C4-2B (cell line): ENCODE measurements at regions not wholly inside any gene's neighbourhood (a gene's known extent, or its start where the extent isn't known, plus 50 kb on each side); places are given as distances from the start of the nearest gene placed in this dataset.

Experiments used
- H3K27ac ChIP-seq: fragments of 450-650 bp; 2 replicates; pipeline ENCODE4 v1.5.1; 2017
- ZFX ChIP-seq: fragments of 450-650 bp; IDR thresholded peaks from 2 replicates; pipeline ENCODE4 v1.6.1; 2017
- TF ChIP-seq, protein P1 (sequence below): fragments of 450-650 bp; conservative IDR thresholded peaks from 2 replicates; pipeline ENCODE4 v1.5.1; 2017; ENCODE audit warnings: mild to moderate bottlenecking

DNA sequence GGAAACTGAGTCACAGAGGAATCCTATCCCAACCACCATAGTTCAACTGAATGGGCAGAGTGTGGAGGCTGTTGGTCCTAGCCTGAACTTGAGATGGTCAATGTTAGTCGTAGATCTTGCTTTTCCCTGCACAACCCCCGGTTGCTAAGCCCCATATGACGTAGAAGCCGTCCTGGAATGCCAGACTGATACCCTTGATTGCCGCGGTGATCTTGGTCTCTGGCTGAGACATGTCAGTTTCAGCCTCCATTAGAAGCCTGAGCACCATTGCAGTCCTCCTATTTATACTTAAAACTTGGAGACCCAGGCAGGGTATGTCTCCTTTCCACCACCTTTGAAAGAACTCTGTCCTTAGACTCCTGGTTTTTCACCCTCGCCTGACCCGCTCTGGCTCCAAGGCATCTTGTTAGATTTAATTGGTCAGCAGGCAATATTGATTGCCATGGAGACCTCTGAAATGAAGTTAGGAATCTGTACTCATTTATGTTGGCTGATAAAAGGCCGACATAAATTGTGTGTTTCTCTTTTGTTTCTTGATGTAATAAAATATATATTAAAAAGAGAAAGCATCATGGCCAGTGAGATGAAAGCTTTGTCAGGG, 53.4 kb downstream of the RPLP1 start:
- TF ChIP-seq, protein P1, sequence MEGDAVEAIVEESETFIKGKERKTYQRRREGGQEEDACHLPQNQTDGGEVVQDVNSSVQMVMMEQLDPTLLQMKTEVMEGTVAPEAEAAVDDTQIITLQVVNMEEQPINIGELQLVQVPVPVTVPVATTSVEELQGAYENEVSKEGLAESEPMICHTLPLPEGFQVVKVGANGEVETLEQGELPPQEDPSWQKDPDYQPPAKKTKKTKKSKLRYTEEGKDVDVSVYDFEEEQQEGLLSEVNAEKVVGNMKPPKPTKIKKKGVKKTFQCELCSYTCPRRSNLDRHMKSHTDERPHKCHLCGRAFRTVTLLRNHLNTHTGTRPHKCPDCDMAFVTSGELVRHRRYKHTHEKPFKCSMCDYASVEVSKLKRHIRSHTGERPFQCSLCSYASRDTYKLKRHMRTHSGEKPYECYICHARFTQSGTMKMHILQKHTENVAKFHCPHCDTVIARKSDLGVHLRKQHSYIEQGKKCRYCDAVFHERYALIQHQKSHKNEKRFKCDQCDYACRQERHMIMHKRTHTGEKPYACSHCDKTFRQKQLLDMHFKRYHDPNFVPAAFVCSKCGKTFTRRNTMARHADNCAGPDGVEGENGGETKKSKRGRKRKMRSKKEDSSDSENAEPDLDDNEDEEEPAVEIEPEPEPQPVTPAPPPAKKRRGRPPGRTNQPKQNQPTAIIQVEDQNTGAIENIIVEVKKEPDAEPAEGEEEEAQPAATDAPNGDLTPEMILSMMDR, result no peak
- no peak for TF ChIP-seq ZFX
- H3K27ac ChIP-seq, result no peak overlapping the region

DNA sequence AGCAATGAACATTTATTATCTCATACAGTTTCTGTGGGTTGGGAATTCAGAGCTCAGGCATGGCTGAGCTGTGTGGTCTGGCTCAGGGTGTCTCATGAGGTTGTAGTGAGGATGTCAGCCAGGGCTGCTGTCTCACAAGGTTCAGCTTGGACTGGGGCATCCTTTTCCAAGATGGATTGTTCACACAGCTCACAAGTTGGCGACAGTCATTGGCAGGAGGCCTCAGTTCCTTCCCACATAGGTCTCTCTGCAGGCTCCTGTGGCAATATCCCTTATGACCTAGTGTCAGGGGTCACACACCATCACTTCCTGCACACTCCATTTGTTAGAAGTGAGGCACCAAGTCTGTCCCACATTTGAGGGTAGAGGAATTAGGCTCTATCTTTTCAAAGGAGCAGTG, 56.0 kb downstream of the RPLP1 start:
- no peak overlapping the region for H3K27ac ChIP-seq
- TF ChIP-seq, protein P1, result no peak
- TF ChIP-seq ZFX, result no peak

DNA sequence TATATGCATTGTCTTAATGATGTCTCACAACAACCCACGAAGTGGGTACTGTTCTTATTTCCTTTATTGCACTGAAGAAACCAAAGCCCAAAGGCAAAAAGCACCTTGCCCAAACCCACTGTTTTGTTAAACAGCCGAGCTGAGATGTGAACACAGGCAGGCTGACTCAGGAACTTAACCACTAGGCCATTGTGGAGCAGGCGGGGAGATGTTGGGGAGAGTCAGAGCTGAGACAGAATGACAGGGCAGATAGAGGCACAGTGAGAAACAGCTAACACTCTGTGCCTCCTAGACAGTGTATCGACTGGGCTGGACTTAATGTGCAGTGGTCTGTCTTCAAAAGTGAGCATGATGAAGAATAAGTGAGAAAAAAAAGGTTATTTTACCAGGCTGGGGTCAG, 56.5 kb downstream of the RPLP1 start:
- no peak overlapping the region for H3K27ac ChIP-seq
- TF ChIP-seq, protein P1, result no peak
- TF ChIP-seq ZFX, result no peak

DNA sequence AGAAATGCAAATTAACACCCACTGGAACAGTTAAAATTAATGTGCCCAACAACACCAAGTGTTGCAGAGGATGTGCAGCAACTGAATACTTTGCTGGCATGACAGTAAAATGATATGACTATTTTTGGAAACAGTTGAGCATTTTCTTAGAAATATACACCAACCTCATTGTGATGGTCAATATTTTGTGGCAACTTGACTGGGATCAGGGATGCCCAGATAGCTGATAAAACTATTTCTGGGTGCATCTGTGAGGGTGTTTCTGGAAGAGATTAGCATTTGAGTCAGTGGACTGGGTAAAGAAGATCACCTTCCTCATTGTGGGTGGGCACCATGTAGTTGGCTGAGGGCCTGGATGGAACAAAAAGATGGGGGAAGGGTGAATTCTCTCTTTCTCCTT, 57.9 kb downstream of the RPLP1 start:
- TF ChIP-seq ZFX, result no peak
- TF ChIP-seq, protein P1, result no peak
- H3K27ac ChIP-seq, result no peak overlapping the region

DNA sequence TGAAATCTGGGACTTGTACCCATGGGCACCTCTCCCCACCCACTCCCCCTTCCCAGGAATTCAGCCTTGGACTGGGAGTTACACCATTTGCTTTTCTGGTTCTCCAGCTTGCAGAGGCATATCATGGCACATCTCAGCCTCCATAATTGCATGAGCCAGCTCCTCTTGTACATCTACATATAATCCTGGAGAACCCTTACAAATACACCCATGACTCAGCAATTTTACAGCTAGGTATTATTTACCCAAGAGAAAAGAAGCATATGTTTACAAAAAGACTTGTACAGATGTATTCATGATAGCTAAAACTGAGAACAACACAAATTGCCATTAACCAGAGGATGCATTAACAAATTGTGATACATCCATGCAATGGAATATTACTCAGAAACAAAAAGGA, 58.4 kb downstream of the RPLP1 start:
- TF ChIP-seq, protein P1, result no peak
- no peak for TF ChIP-seq ZFX
- H3K27ac ChIP-seq, result no peak overlapping the region

DNA sequence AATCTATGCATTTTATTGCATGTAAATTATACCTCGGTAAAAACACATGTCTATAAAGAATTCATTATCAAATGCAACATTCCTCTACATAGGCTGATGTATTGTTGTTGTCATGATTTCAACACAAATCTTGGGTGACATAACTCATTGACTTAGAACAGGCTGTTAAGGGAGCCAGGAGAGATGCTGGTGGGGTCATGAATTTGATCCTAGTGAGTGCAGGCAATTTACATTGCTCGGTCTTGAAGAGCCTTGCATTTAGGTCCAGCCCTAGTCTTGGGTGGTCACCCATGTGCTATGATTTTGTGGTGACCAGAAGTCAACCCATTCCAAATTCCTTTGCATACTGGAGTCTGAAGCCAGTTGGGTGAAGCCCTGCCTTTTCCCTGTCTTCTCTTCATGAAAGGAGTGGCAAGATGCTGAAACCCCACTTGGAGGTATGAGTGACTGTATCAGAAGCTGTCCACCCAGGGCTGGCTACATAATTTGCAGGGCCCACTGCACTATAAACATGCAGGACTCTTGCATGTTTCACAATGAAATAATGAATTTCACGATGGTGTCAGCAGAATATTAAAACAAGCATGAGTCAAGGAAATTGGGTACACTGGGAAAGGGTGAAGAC, 59.2 kb downstream of the RPLP1 start:
- TF ChIP-seq, protein P1, result no peak
- no peak for TF ChIP-seq ZFX
- no peak overlapping the region for H3K27ac ChIP-seq

DNA sequence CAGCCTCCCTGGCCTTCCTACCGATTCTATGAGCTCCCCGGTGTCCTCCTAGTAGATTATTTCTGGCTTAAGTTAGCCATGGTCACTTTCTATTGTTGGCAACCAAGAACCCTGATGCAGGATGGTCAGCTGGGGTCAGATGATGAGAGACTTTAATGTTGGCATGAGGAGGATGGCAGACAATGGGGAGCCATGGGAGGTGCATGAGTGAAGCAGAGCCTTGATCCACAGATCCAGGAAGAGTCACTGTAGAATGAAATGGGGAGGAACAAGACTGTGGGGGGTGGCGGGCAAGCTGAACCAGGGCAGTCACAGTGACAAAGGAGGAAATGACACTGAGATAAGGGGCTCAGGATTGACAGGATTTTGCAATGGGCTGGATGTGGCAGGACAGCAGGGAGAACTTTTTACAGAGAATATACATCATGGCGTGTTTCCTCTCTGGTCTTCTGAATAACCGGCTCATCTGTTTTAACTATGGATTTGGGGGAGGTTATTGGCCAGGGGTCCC, 60.9 kb downstream of the RPLP1 start:
- no peak for TF ChIP-seq ZFX
- TF ChIP-seq, protein P1, result no peak
- no peak overlapping the region for H3K27ac ChIP-seq
